SU-DHL-6 (cell line): ENCODE measurements at regions not wholly inside any gene's neighbourhood (a gene's known extent, or its start where the extent isn't known, plus 50 kb on each side); places are given as distances from the start of the nearest gene placed in this dataset.

ENCODE experiments used
- H2AFZ ChIP-seq: fragments of 200-600 bp; sonication (generic); 2 replicates; pipeline ENCODE4 v1.6.1; 2014; ENCODE audit warnings: low read depth, mild to moderate bottlenecking, moderate library complexity, mixed read lengths, antibody characterized with exemption, low read length; ENCODE audit not compliant: severe bottlenecking
- H3F3A ChIP-seq: fragments of 200-600 bp; shearing (Covaris generic); 2 replicates; pipeline ENCODE4 v1.6.0; 2016; ENCODE audit warnings: antibody characterized with exemption, mild to moderate bottlenecking; ENCODE audit not compliant: insufficient read depth
- H3K27ac ChIP-seq: fragments of 200-600 bp; sonication (generic); 2 replicates; pipeline ENCODE4 v1.5.1; 2016; ENCODE audit warnings: low read depth, mild to moderate bottlenecking, low read length, moderate library complexity, mixed read lengths
- H3K27me3 ChIP-seq: fragments of 200-600 bp; sonication (generic), shearing (Covaris generic); 2 replicates; pipeline ENCODE4 v1.6.0; 2014; ENCODE audit warnings: mild to moderate bottlenecking, low read length
- H3K36me3 ChIP-seq: fragments of 200-600 bp; sonication (generic); 2 replicates; pipeline ENCODE4 v1.6.1; 2014; ENCODE audit warnings: mild to moderate bottlenecking, low read length, mixed read lengths
- H3K4me2 ChIP-seq: fragments of 300-600, 200-600 bp; shearing (Covaris generic), sonication (generic); 2 replicates; pipeline ENCODE4 v1.6.0; 2014; ENCODE audit warnings: low read length, low read depth, mild to moderate bottlenecking; ENCODE audit not compliant: poor library complexity, severe bottlenecking
- H3K4me3 ChIP-seq: fragments of 200-600 bp; sonication (generic); 2 replicates; pipeline ENCODE4 v1.5.1; 2014; ENCODE audit warnings: antibody characterized with exemption, low read length, mild to moderate bottlenecking, mixed read lengths; ENCODE audit not compliant: insufficient read depth, poor library complexity, severe bottlenecking
- H3K79me2 ChIP-seq: fragments of 200-600 bp; sonication (generic); 2 replicates; pipeline ENCODE4 v1.6.1; 2014; ENCODE audit warnings: mild to moderate bottlenecking, low read length, moderate library complexity; ENCODE audit not compliant: insufficient read depth
- H3K9ac ChIP-seq: fragments of 200-600 bp; sonication (generic); 2 replicates; pipeline ENCODE4 v1.7.0; 2014; ENCODE audit warnings: mild to moderate bottlenecking, low read length
- H3K9me2 ChIP-seq: fragments of 200-600 bp; sonication (generic); replicated peaks from 2 replicates; pipeline ENCODE4 v1.6.1; 2014; ENCODE audit warnings: low read length; ENCODE audit not compliant: insufficient read depth
- H3K9me3 ChIP-seq: fragments of 200-600 bp; sonication (generic); 2 replicates; pipeline ENCODE4 v1.6.1; 2014; ENCODE audit warnings: low read length, mixed read lengths; ENCODE audit not compliant: insufficient read depth
- H4K20me1 ChIP-seq: fragments of 200-600 bp; sonication (generic); 2 replicates; pipeline ENCODE4 v1.6.1; 2014; ENCODE audit warnings: low read depth, mild to moderate bottlenecking, antibody characterized with exemption, low read length, moderate library complexity, mixed read lengths
- EZH2phosphoT487 ChIP-seq: fragments of 200-600 bp; sonication (generic), shearing (Covaris generic); conservative IDR thresholded peaks from 2 replicates; pipeline ENCODE4 v1.6.1; 2018; ENCODE audit warnings: mild to moderate bottlenecking, antibody characterized with exemption, low read length, moderate library complexity, mixed read lengths
- TF ChIP-seq, protein P1 (sequence below): fragments of 200-600 bp; sonication (generic); IDR thresholded peaks from one replicate; pipeline ENCODE4 v1.5.1; 2017; ENCODE audit warnings: antibody characterized with exemption, mild to moderate bottlenecking, low read length, moderate library complexity; ENCODE audit not compliant: insufficient read depth, poor library complexity, severe bottlenecking

DNA sequence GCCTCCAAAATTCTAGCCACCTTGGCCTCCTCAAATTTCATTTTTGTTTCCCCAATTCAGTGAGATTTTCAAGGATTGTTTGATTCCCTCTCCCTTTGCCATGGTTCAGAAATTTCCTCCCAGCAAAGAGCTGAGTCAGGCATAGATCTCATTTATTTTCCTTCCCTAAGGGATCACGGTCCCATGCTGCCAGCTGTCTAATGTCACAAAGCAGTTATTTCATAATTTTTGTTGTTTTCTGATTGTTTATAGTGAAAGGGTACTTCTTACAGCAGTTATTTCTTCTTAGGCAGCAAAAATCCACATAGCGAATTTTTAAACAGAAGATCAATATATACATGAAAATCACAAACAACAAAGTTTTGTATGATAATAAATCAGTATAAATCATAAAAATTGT, 470.5 kb upstream of the MAGEB18 start:
- Histone ChIP-seq H3K79me2 (no peaks in the 10 kb centered on the region), H3K9ac (no peak overlapping the region), H3K27ac (no peak overlapping the region), H3K9me3 (no peaks in the 10 kb centered on the region), H2AFZ (no peak overlapping the region), H3K36me3 (no peaks in the 10 kb centered on the region), H4K20me1 (no peaks in the 10 kb centered on the region), H3K27me3 (no peaks in the 10 kb centered on the region), H3K4me3 (no peak overlapping the region), H3F3A (no peaks in the 10 kb centered on the region), H3K4me2 (no peak overlapping the region), H3K9me2 (no peaks in the 10 kb centered on the region)
- TF ChIP-seq, protein P1, sequence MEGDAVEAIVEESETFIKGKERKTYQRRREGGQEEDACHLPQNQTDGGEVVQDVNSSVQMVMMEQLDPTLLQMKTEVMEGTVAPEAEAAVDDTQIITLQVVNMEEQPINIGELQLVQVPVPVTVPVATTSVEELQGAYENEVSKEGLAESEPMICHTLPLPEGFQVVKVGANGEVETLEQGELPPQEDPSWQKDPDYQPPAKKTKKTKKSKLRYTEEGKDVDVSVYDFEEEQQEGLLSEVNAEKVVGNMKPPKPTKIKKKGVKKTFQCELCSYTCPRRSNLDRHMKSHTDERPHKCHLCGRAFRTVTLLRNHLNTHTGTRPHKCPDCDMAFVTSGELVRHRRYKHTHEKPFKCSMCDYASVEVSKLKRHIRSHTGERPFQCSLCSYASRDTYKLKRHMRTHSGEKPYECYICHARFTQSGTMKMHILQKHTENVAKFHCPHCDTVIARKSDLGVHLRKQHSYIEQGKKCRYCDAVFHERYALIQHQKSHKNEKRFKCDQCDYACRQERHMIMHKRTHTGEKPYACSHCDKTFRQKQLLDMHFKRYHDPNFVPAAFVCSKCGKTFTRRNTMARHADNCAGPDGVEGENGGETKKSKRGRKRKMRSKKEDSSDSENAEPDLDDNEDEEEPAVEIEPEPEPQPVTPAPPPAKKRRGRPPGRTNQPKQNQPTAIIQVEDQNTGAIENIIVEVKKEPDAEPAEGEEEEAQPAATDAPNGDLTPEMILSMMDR, result no peak
- TF ChIP-seq EZH2phosphoT487, result no peak

DNA sequence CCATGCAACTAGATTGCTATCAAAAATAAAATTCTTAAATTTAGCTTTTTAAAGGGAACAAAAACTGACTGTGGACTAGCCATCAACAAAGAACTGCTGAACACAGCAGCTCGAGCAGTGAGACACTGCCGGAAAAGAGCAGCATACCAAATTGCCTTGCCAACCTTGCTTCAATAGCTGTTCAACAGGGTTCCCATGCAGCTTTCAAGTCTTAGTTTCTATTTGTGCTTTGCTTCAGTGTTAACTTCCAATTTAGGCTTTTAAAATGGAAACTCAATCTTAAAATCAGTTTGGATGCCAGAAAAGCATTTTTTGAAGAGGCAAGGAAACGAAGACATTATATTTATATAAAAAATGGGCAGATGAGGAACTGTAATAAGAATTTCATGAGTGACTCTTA, 463.4 kb upstream of the MAGEB18 start:
- TF ChIP-seq EZH2phosphoT487, result no peak
- TF ChIP-seq, protein P1, result no peak
- no peak overlapping the region for H3K4me2 ChIP-seq
- no peaks in the 10 kb centered on the region for H3K9me3 ChIP-seq
- H3K4me3 ChIP-seq, result no peak overlapping the region
- no peak overlapping the region for H3K9ac ChIP-seq
- H3K27ac ChIP-seq, result no peak overlapping the region
- H3K79me2 ChIP-seq, result no peaks in the 10 kb centered on the region
- no peak overlapping the region for H2AFZ ChIP-seq
- no peaks in the 10 kb centered on the region for H3F3A ChIP-seq
- no peaks in the 10 kb centered on the region for H4K20me1 ChIP-seq
- H3K9me2 ChIP-seq, result no peaks in the 10 kb centered on the region
- no peaks in the 10 kb centered on the region for H3K36me3 ChIP-seq
- no peaks in the 10 kb centered on the region for H3K27me3 ChIP-seq

DNA sequence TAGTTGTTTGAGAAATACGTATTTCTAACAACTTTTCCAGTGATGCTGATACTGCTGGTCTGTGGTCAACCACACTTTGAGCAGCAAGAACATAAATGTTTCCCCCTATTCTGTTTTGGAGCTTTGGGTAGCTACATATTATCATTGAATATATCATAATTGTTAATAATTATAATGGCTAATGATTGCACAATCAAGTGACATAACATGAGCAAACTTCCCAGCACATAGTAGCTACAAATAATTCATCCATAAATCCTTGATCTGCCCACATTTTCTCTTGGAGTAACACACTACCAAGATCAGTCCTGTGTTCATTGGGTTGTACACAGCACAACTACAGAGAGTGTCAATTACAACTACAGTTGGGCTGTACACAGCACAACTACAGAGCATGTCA, 436.3 kb upstream of the MAGEB18 start:
- Histone ChIP-seq H3F3A (no peaks in the 10 kb centered on the region), H2AFZ (no peak overlapping the region)
- TF ChIP-seq EZH2phosphoT487, result no peak
- TF ChIP-seq, protein P1, result no peak

DNA sequence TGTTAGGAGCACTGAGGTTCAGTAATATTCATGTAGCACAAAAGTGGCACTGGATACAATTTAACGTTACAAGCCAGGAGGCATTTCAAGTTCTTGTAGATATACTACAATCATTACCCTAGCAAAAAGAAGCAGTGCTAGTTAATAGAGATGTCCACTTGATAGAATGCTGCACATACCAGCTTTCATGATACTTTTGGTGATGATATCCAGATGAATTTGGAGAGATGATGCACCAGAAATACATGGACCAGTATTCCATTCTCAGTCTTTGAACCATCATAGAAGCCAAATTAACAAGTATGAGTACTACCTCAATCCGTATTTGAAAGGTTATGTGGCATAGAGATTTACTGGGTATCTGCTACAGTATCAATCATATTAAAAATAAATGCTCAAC, 421.0 kb upstream of the MAGEB18 start:
- no peaks in the 10 kb centered on the region for H4K20me1 ChIP-seq
- H3K27me3 ChIP-seq, result no peaks in the 10 kb centered on the region
- no peaks in the 10 kb centered on the region for H3K9me2 ChIP-seq
- TF ChIP-seq, protein P1, result no peak
- no peak for TF ChIP-seq EZH2phosphoT487
- no peaks in the 10 kb centered on the region for H3K36me3 ChIP-seq
- no peaks in the 10 kb centered on the region for H3F3A ChIP-seq
- H3K4me3 ChIP-seq, result no peak overlapping the region
- no peaks in the 10 kb centered on the region for H3K79me2 ChIP-seq
- H3K27ac ChIP-seq, result no peak overlapping the region
- no peaks in the 10 kb centered on the region for H3K9me3 ChIP-seq
- no peak overlapping the region for H3K9ac ChIP-seq
- H2AFZ ChIP-seq, result no peak overlapping the region
- no peak overlapping the region for H3K4me2 ChIP-seq

More for the DNA sequence above, 436.3 kb upstream of the MAGEB18 start:
- Histone ChIP-seq H3K27me3 (no peaks in the 10 kb centered on the region), H3K36me3 (no peaks in the 10 kb centered on the region), H3K27ac (no peak overlapping the region), H4K20me1 (no peaks in the 10 kb centered on the region), H3K9me3 (no peaks in the 10 kb centered on the region), H3K9ac (no peak overlapping the region), H3K9me2 (no peaks in the 10 kb centered on the region), H3K4me3 (no peak overlapping the region), H3K79me2 (no peaks in the 10 kb centered on the region), H3K4me2 (no peak overlapping the region)
